Fibroblast of skin of scalp (primary cell): ENCODE measurements at regions not wholly inside any gene's neighbourhood (a gene's known extent, or its start where the extent isn't known, plus 50 kb on each side); places are given as distances from the start of the nearest gene placed in this dataset.
A peak's percentile ranks its signal among the peaks of the same experiment; 100 is the strongest.

ENCODE experiments used
- DNase-seq: peaks from one replicate; pipeline ENCODE4 v3.0.0-alpha.2; 2013

GRCh38 chr14:76551906-76552305 is 176.0 kb downstream of the ESRRB start:
- DNase-seq, result no peak

DNA sequence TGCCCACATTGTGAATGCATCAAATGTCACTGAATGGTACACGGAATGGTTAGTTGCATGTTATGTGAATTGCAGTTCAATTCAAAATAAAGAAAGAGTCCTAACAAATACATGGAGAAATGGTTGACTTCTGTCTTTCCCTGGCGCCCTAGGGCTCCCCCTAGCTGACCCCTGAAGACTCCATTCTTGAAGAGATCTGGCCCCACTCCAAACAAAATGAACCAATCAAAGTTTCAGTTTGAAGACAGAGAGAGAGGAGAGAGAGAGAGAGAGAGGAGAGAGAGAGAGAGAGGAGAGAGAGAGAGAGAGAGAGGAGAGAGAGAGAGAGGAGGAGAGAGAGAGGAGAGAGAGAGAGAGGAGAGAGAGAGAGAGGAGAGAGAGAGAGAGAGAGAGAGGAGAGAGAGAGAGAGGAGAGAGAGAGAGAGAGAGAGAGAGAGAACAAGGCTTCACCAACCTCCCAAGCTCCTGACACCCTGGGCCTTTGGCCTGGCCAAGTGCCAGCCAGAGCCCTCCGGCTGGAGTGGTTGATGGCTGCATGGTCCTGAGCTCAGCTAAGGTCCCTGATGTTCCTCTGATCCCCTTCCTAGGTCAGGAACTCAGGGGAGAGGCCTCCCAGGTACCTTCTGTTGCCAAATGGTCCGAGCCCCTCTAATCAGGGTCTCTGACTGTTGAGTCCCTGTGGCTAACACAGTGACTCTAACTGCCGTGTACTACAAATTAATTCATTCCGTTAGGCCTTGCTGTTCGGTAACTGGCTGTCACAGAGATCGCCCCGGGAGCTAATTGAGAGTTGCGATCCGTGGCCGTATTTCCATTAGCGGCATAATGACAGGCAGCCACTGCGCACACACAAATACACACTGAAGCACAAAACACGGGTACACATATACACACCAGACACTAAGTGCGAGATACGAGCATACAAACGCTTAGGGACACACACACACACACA is 188.8 kb downstream of the ESRRB start:
- DNase-seq, result peak; percentile 9

DNA sequence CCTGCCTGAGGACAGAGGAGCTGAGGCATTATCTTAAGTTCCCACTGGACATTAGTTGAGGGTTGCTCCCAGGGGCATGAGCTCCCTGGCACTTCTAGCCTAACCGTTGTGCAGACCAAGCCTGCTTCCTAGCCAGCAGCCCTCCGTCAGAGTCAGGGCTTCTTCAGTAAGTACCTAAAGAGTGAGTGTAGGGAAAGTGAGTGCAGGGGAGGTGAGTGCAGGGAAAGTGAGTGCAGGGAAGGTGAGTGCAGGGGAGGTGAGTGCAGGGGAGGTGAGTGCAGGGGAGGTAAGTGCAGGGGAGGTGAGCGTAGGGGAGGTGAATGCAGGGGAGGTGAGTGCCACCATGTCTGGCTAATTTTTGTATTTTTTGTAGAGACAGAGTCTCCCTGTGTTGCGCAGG is 190.5 kb downstream of the ESRRB start:
- no peak for DNase-seq

DNA sequence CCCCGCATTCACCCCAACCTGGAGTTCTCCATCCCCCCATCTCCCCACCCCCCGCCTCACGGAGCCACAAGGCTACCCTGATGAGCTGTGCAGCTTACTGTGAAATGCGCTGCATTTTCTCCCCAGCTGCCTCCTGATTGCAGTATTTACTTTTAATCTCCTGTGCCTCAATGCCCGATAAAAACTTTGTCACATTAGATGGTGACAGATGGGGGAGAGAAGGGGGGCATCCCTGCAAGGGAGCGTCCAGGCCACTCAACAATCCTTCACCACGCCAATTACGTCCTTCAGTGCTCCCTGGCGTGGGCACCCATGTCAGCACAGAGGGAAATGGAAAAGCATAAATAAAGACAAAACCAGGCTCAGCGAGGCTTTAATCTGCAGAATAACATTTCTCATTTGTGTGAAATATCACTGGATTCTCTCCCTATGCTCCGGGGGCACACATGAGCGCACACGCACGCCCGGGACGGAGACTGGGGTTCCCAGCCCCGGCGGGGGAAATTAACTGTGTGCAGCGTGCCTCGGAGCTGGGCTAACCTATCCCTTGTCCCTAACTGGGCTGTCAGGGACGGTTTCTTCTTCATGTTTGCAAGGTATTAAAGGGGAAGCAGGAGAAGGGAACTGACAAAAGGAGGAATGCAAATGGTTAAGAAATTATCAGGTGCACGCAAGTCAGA is 186.7 kb upstream of the VASH1 start:
- no peak for DNase-seq

GRCh38 chr14:76575108-76575507 is 186.2 kb upstream of the VASH1 start:
- no peak for DNase-seq

GRCh38 chr14:76576047-76576741 is 185.1 kb upstream of the VASH1 start:
- peak; percentile 4 for DNase-seq

- DNase-seq, result no peak
Observed at GRCh38 chr14:76577090-76577489, 184.2 kb upstream of the VASH1 start.

DNA sequence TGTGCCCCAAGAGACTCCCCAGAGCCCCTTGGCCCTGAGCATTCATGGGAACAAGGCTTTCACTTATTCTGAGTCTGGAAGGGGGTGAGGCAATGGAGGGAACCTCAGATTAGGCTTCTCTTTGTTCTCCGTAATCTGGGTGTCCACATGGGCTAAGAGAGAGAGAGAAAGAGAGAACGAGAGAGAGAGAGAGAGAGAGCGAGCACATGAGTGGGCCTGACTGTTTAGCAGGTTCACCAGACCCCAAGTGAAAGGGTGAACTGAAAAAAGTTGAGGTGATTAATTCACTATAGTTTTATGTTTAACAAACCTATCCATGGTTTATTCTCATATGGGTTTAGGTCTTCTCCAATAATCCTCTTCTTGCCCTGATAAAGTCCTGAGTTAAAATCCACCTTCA is 183.4 kb upstream of the VASH1 start:
- DNase-seq, result no peak

DNA sequence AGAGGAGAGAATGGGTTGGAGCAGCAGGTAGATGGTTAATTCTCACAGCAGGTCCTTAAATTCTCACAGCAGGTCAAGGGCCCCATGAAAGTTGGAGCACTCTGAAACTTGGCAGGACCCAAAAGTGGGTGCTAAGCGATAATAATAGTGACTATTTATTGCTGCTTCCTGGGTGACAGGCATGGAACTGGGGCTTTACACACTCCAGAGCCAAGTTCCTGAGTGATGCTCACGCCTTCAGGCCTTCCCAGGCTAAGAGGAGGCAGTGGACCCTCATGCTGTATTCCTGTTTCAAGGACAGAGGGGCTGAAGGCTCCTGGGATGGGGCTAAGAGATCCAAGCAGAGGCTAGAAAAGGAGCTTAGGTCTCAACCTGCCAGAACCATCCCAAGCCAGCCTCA is 180.9 kb upstream of the VASH1 start:
- DNase-seq, result no peak

DNA sequence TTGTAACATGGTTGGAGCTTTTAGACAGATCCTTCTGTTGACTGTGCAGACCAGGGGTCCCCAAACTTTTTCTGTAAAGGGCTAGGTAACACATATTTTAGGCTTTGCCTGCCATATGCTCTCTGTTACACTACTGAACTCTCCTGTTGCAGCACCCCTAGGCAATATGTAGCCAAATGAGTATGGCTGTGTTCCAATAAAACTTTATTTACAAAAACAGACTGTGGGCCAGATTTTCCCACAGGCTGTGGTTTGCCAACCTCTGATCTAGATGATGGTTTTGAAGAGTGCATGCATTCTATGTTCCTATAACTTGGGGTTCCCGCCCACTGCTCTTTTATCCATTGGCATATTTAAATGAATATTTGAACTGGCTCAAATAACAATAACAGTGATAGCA is 180.3 kb upstream of the VASH1 start:
- no peak for DNase-seq

DNA sequence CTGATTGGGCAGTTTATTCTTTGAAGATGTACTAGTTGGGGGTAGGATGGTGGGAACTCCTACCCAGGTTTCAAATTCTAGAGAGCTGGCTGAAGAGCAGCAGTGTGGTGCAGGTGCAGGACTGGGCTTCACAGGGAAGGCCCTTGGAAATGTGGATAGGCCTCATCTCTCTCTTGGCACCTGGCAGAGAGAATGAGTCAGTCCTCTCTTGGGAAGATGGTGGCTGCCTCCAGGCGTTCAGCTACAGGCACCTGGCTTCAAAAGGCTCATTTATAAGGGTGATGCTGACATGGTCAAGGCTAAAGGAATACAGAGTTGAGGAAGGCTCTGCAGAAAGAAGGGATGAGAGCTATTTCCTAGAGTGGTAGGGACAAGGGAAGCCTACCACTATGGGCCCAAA is 179.7 kb upstream of the VASH1 start:
- DNase-seq, result no peak

- no peak for DNase-seq
Observed at GRCh38 chr14:76582447-76582846, 178.8 kb upstream of the VASH1 start.

GRCh38 chr14:76583174-76583573 is 178.1 kb upstream of the VASH1 start:
- DNase-seq, result no peak

- DNase-seq, result no peak
Observed at GRCh38 chr14:76583805-76584204, 177.5 kb upstream of the VASH1 start.

DNA sequence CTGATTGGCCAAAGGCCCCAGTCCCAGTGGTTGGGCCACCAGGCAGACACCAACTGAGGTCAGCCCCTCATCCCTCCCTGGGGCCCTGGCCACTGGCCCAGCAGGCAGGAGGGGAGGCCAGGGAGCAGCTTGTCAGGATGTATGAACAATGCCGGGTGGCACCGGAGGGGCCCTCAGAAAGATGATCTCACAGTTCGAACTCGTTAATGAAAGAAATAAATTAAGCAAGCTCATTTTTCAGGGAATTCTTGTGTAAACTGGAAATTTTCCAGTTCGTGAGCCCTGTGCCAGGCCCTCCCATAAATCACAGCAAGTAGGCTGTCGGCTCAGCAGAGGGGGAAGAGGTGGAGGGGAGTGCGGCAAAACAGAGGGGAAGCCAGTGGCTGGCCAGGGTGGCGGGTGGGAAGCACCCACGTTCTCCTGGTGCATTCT is 177.0 kb upstream of the VASH1 start:
- DNase-seq, result no peak

GRCh38 chr14:76585616-76586015 is 175.7 kb upstream of the VASH1 start:
- DNase-seq, result no peak

DNA sequence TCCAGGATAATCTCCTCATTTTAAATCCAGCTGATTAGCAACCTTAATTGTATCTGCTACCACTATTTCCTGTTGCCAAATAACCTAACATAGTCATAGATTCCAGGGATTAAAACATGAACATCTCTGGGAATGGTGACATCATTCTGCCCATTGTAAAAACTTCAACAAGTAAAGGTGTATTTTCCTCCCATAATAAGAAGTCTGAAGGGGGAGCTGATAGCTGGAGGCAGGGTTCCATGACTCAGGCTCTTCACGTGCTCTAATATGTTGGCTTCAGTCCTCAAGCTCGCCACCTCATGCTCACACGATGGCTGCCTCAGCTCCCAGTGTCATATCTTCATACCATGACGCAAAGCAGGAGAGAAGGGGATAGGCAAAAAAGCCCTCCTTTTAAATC is 172.0 kb upstream of the VASH1 start:
- no peak for DNase-seq

- DNase-seq, result no peak
Observed at GRCh38 chr14:76591266-76591665, 170.0 kb upstream of the VASH1 start.

- DNase-seq, result no peak
Observed at GRCh38 chr14:76595266-76595665, 166.0 kb upstream of the VASH1 start.

GRCh38 chr14:76597387-76597786 is 163.9 kb upstream of the VASH1 start:
- no peak for DNase-seq

DNA sequence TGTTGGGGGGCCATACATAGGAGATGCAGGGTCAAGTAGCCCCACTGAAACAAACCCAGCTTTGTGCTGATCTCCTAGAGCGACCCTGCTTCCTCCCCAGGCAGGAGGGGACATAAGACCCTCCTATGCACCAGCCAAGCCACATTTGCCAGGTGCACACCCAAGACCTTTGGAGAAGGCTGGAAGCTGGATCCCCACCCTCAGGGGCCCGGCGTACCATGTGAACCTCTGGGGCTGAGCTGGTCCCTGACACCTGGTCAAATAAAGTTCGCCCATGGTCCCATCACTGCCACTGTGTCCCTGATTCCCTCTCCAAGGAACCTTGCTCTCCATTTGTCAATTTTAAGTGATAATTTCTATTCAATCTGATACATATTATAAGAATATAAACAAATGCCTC is 162.1 kb upstream of the VASH1 start:
- no peak for DNase-seq

DNA sequence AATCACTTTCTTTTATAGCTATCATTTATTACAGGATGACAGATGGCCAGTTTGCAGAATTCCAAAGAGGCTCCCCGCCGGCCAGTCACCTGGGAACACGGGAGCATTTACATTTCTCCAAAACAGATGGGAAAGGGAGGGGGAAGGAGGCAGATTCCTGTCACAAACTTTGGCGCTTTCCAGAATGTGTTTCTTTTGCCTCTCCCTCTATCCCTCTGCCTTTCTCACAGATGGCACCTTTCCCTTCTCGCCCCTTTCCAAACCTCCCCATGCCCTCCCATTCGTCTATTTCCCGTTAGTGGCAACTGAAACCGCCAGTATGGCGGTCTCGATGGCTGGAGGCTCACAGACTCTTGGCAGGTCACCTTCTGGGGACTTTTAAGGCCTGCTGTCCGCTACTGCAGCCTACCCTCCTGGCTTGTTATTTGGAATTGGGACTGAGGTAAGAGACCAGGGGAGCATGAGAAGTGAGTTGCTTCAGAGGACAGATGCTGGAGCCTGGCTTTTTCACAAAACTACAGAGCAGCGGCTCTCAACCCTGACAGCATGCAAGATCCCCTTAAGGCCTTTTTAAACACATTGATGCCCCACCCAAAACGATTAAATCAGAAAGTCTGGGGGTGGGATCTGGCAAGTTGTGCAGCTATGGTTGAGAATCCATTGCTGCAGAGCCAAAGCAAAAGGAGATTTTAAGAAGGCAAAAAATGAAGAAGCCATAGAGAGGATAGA is 161.5 kb upstream of the VASH1 start:
- no peak for DNase-seq

DNA sequence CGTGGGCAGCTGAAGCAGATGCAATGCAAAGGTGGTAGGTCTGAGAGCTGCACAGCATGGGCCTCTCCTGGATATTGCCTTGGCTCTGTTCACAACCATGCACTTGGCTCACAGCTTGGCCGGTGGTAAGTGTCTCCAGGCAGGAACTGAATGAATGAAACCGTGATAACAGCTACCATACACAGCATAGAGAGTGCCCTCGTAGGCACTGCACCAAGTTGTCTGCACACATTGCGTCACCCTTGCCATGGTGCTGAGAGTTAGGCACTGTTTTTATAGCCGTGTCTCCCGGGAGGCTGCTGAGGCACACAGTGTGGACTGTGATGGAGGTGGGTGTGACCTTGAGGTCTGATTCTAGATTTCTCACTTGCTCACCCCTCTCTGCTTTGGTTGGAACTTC is 157.6 kb upstream of the VASH1 start:
- no peak for DNase-seq
